ENCODE measurements at regions not wholly inside any gene's neighbourhood (a gene's known extent, or its start where the extent isn't known, plus 50 kb on each side); places are given as distances from the start of the nearest gene placed in this dataset.

- no peak for TF ChIP-seq POLR2A (IDR thresholded peaks at IDR 0.05)
- TF ChIP-seq, protein P1, sequence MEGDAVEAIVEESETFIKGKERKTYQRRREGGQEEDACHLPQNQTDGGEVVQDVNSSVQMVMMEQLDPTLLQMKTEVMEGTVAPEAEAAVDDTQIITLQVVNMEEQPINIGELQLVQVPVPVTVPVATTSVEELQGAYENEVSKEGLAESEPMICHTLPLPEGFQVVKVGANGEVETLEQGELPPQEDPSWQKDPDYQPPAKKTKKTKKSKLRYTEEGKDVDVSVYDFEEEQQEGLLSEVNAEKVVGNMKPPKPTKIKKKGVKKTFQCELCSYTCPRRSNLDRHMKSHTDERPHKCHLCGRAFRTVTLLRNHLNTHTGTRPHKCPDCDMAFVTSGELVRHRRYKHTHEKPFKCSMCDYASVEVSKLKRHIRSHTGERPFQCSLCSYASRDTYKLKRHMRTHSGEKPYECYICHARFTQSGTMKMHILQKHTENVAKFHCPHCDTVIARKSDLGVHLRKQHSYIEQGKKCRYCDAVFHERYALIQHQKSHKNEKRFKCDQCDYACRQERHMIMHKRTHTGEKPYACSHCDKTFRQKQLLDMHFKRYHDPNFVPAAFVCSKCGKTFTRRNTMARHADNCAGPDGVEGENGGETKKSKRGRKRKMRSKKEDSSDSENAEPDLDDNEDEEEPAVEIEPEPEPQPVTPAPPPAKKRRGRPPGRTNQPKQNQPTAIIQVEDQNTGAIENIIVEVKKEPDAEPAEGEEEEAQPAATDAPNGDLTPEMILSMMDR (IDR thresholded peaks at IDR 0.05), result no peak
Measured at GRCh38 chr7:106421181-106421762, 136.5 kb upstream of the NAMPT start.
